GM10248 (cell line): ENCODE measurements at regions not wholly inside any gene's neighbourhood (a gene's known extent, or its start where the extent isn't known, plus 50 kb on each side); places are given as distances from the start of the nearest gene placed in this dataset.
A peak's percentile ranks its signal among the peaks of the same experiment; 100 is the strongest.

Experiments used
- CTCF ChIA-PET: fragments of 300-600 bp; sonication (Branson Sonifier 250); formaldehyde crosslinking; extraction: SDS; loops from one replicate; lab custom pipeline; 2021; ENCODE audit warnings: antibody characterized with exemption; lab: Yijun Ruan, JAX
- POLR2A ChIA-PET: fragments of 350-650 bp; sonication (Branson Sonifier 250); formaldehyde crosslinking; extraction: SDS; loops from one replicate; lab custom pipeline; 2020; ENCODE audit warnings: antibody characterized with exemption; lab: Yijun Ruan, JAX
- DNase-seq: peaks from one replicate; pipeline ENCODE4 v3.0.0; 2012; ENCODE audit errors: extremely low spot score
- CTCF ChIP-seq: IDR thresholded peaks from 2 replicates; pipeline ENCODE4 v1.5.1; 2012; ENCODE audit warnings: mild to moderate bottlenecking, low read depth; ENCODE audit errors: extremely low read depth, missing control alignments, control extremely low read depth

- peak; percentile 79 for DNase-seq
- CTCF ChIA-PET, result interaction anchor here (0.7 to 2.7 kb wide), 54 partner anchors 9 to 1182 kb away, joined by 3 to 44 read pairs (median 4); partner anchors contain the start of gene NOG
- TF ChIP-seq CTCF, result peak; percentile 88
- POLR2A ChIA-PET, result no interaction called here
These were observed 117.9 kb downstream of the C17orf67 start for GRCh38 chr17:56715613-56716357.

DNA sequence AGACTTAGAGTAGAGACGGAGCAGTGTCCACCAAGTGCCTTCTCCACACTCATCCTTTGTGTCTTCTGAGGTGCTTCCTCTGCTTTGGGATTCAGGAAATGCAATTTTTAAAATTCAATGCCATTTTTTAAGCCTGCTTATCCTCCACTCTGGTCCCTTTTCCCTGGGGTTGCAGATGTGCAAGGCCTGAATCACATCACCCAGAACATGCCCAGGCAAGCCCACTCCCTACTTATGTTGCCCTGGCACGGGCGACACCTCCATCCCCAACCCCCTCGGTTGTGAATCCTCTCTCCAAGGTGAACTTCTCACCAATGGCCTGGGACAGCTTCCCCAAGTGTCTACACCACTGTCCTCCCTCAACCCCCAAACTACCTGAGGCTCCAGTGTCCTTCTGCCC, 116.2 kb downstream of the C17orf67 start:
- CTCF ChIA-PET, result interaction anchor here (1.3 to 2.7 kb wide), 6 partner anchors 7 to 217 kb away, joined by 5 to 38 read pairs (median 10); partner anchors contain the start of gene NOG
- TF ChIP-seq CTCF, result no peak
- DNase-seq, result no peak
- POLR2A ChIA-PET, result no interaction called here

- no peak for DNase-seq
- TF ChIP-seq CTCF, result no peak
- POLR2A ChIA-PET, result no interaction called here
- CTCF ChIA-PET, result interaction anchor here (1.0 to 1.4 kb wide), 3 partner anchors 126 to 219 kb away, joined by 3 to 5 read pairs (median 5); partner anchors contain the start of gene NOG
These were observed 115.2 kb downstream of the C17orf67 start for GRCh38 chr17:56718515-56718914.

- POLR2A ChIA-PET, result no interaction called here
- no peak for DNase-seq
- CTCF ChIA-PET, result interaction anchor here (1.4 kb wide), 1 partner anchor 9 kb away, joined by 3 read pairs; no protein-coding TSS in a partner anchor
- no peak for TF ChIP-seq CTCF
These were observed 110.3 kb downstream of the C17orf67 start for GRCh38 chr17:56723421-56723820.

DNA sequence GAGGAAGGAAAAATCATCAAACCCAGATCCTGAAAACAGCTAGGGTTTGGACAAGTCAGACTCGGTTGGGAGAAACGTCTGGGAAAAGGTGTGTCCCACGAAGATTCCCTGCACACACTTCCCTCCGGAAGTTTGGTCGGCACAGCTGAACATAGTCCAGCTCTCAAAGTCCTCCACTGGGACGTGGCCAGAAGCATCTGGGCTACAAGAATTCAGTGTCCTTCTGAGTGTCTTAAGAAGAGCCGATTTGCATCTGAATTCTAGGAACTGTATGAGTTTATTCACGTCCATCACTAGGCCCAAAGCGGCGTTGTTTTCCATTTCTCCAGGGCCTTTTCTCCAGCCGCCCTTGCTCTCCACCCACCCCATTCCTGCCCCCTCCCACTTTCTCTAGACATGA, 109.1 kb downstream of the C17orf67 start:
- ChIA-PET CTCF (interaction anchor here (1.2 to 2.5 kb wide), 2 partner anchors 8 to 26 kb away, joined by 3 to 24 read pairs; no protein-coding TSS in a partner anchor), POLR2A (no interaction called here)
- DNase-seq, result no peak
- TF ChIP-seq CTCF, result no peak

DNA sequence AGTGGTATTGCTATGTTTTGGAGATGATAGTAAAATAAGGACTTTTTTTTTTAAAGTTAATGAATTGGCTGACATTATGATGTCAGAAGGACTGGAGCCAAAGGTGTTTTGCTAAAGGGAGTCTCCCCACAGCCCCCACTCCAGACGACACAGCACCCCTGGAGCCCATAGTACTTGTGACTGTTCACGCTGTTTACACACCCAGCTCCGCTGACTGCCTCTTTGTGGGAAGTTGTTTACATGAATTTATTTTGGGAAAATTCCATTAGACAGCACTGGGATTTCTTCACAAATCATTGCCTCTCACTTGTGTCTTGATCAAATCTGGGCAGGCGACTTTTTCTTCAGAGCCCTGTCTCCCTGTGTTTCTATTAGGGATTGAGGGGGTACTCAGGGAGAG, 108.6 kb downstream of the C17orf67 start:
- no peak for TF ChIP-seq CTCF
- ChIA-PET CTCF (interaction anchor here (1.2 to 2.5 kb wide), 2 partner anchors 9 to 25 kb away, joined by 3 to 24 read pairs; no protein-coding TSS in a partner anchor), POLR2A (no interaction called here)
- DNase-seq, result no peak
